ENCODE measurements at regions not wholly inside any gene's neighbourhood (a gene's known extent, or its start where the extent isn't known, plus 50 kb on each side); places are given as distances from the start of the nearest gene placed in this dataset.

GRCh38 chr2:49600524-49600923 is 446.2 kb upstream of the FSHR start:
- H3K4me3 ChIP-seq (ENCODE audit: control insufficient read depth in 2 of 3, extremely low read depth in 1 of 3, insufficient read depth in 2 of 3, low read depth in 1 of 3, low read length in 3 of 3), result no peak overlapping the region
- DNase-seq (ENCODE audit: low read depth, low spot score), result no peak
- H4K20me1 ChIP-seq (ENCODE audit: control insufficient read depth, extremely low read depth, insufficient read depth, low read length), result no peaks in the 10 kb centered on the region
- no peak overlapping the region for H2AFZ ChIP-seq (ENCODE audit: control insufficient read depth, low read length)
- H3K4me1 ChIP-seq (ENCODE audit: control insufficient read depth, extremely low read depth, insufficient read depth, low read length), result no peaks in the 10 kb centered on the region
- no peaks in the 10 kb centered on the region for H3K27me3 ChIP-seq (ENCODE audit: control insufficient read depth, extremely low read depth, insufficient read depth, low read length)
- no peak overlapping the region for H3K9ac ChIP-seq (ENCODE audit: control insufficient read depth, extremely low read depth, insufficient read depth, low read length)
- no peaks in the 10 kb centered on the region for H3K36me3 ChIP-seq (ENCODE audit: control insufficient read depth in 2 of 2, extremely low read depth in 1 of 2, insufficient read depth in 2 of 2, low read length in 2 of 2)
- no peak for TF ChIP-seq EZH2 (IDR thresholded peaks at IDR 0.05; ENCODE audit: low read length)
- TF ChIP-seq CTCF (optimal IDR thresholded peaks at IDR 0.05 in 1 of 3, IDR thresholded peaks at IDR 0.05 in 1 of 3, conservative IDR thresholded peaks at IDR 0.05 in 1 of 3; ENCODE audit: extremely low read depth in 1 of 3, insufficient read depth in 2 of 3, low read length in 3 of 3), result no peak
- dilution Hi-C loops (cut with MboI; ENCODE audit: extremely low pct_ligation_motif_present, low sequenced_read_pairs), result no loop called here
- FAIRE-seq, result no peak
- no peaks in the 10 kb centered on the region for H3K9me3 ChIP-seq (ENCODE audit: control insufficient read depth, low read depth, low read length)
- H3K4me2 ChIP-seq (ENCODE audit: control insufficient read depth, extremely low read depth, insufficient read depth, low read depth, low read length), result no peak overlapping the region
- H3K79me2 ChIP-seq (ENCODE audit: control insufficient read depth, insufficient read depth, low read length), result no peaks in the 10 kb centered on the region
- H3K27ac ChIP-seq (ENCODE audit: control insufficient read depth, insufficient read depth, low read length), result no peak overlapping the region
- H3K9me1 ChIP-seq (ENCODE audit: control insufficient read depth, extremely low read depth, insufficient read depth, low read length), result no peaks in the 10 kb centered on the region

- DNase-seq (ENCODE audit: low read depth, low spot score), result no peak
- Histone ChIP-seq H3K9me1 (ENCODE audit: control insufficient read depth, extremely low read depth, insufficient read depth, low read length) (no peaks in the 10 kb centered on the region), H3K36me3 (ENCODE audit: control insufficient read depth in 2 of 2, extremely low read depth in 1 of 2, insufficient read depth in 2 of 2, low read length in 2 of 2) (no peaks in the 10 kb centered on the region), H2AFZ (ENCODE audit: control insufficient read depth, low read length) (no peak overlapping the region), H3K27ac (ENCODE audit: control insufficient read depth, insufficient read depth, low read length) (no peak overlapping the region), H3K4me3 (ENCODE audit: control insufficient read depth in 2 of 3, extremely low read depth in 1 of 3, insufficient read depth in 2 of 3, low read depth in 1 of 3, low read length in 3 of 3) (no peak overlapping the region), H3K4me2 (ENCODE audit: control insufficient read depth, extremely low read depth, insufficient read depth, low read depth, low read length) (no peak overlapping the region), H3K27me3 (ENCODE audit: control insufficient read depth, extremely low read depth, insufficient read depth, low read length) (no peaks in the 10 kb centered on the region), H3K4me1 (ENCODE audit: control insufficient read depth, extremely low read depth, insufficient read depth, low read length) (no peaks in the 10 kb centered on the region), H3K79me2 (ENCODE audit: control insufficient read depth, insufficient read depth, low read length) (no peaks in the 10 kb centered on the region), H3K9ac (ENCODE audit: control insufficient read depth, extremely low read depth, insufficient read depth, low read length) (no peak overlapping the region), H3K9me3 (ENCODE audit: control insufficient read depth, low read depth, low read length) (no peaks in the 10 kb centered on the region), H4K20me1 (ENCODE audit: control insufficient read depth, extremely low read depth, insufficient read depth, low read length) (no peaks in the 10 kb centered on the region)
- FAIRE-seq, result no peak
- TF ChIP-seq EZH2 (IDR thresholded peaks at IDR 0.05; ENCODE audit: low read length) (no peak), CTCF (optimal IDR thresholded peaks at IDR 0.05 in 1 of 3, IDR thresholded peaks at IDR 0.05 in 1 of 3, conservative IDR thresholded peaks at IDR 0.05 in 1 of 3; ENCODE audit: extremely low read depth in 1 of 3, insufficient read depth in 2 of 3, low read length in 3 of 3) (no peak)
- dilution Hi-C loops (cut with MboI; ENCODE audit: extremely low pct_ligation_motif_present, low sequenced_read_pairs), result no loop called here
Observed at GRCh38 chr2:49598231-49598630, 443.9 kb upstream of the FSHR start.
